ENCODE measurements at regions not wholly inside any gene's neighbourhood (a gene's known extent, or its start where the extent isn't known, plus 50 kb on each side); places are given as distances from the start of the nearest gene placed in this dataset.

DNA sequence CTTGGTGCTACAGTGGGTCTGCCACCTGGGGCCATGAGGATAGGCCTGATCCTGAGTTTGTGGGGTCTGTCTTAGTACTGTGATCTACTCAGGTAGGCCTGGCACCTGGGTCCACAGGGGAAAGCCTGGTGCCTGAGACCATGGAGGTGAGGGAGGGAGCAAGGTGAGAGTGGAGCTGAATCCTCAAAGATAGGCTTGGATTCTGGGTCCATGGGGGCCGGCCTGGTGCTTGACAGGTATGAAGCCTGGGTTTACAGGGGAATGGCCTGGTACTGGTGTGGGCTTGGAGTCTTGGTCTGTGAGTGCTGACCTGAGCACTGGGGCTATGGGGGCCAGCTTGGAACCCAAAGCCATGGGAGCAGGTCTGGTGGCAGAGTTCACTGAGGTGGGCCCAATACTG is 439.2 kb upstream of the SMARCA2 start:
- Histone ChIP-seq H3K4me2 (ENCODE audit: insufficient read depth, low read length) (no peak overlapping the region), H3K9me3 (replicated peaks; ENCODE audit: control insufficient read depth, insufficient read depth, low read length) (peaks cover 6% of the 10 kb centered on the region), H4K20me1 (replicated peaks; ENCODE audit: control insufficient read depth, extremely low read depth, insufficient read depth, low read length) (no peaks in the 10 kb centered on the region), H3K4me3 (replicated peaks in 1 of 3; ENCODE audit: insufficient read depth in 1 of 3, low read depth in 1 of 3, low read length in 3 of 3) (no peak overlapping the region), H3K27ac (ENCODE audit: insufficient read depth, low read depth, low read length) (no peak overlapping the region), H3K36me3 (ENCODE audit: control insufficient read depth in 2 of 2, extremely low read depth in 1 of 2, insufficient read depth in 2 of 2, low read length in 2 of 2) (no peaks in the 10 kb centered on the region), H2AFZ (ENCODE audit: low read depth, low read length) (no peak overlapping the region), H3K9me1 (replicated peaks; ENCODE audit: control insufficient read depth, extremely low read depth, insufficient read depth, low read length) (no peaks in the 10 kb centered on the region), H3K79me2 (ENCODE audit: control insufficient read depth, insufficient read depth, low read length) (no peaks in the 10 kb centered on the region), H3K4me1 (ENCODE audit: control insufficient read depth, extremely low read depth, insufficient read depth, low read length) (no peaks in the 10 kb centered on the region), H3K27me3 (ENCODE audit: control insufficient read depth in 2 of 2, insufficient read depth in 2 of 2, low read length in 2 of 2) (no peaks in the 10 kb centered on the region), H3K9ac (replicated peaks; ENCODE audit: extremely low read depth, insufficient read depth, low read length) (no peak overlapping the region)
- ChIA-PET POLR2A (no interaction called here), CTCF (no interaction called here)
- no peak for FAIRE-seq
- TF ChIP-seq FOS (IDR thresholded peaks at IDR 0.05; ENCODE audit: borderline replicate concordance, insufficient read depth, low read length) (no peak), POLR2A (IDR thresholded peaks at IDR 0.05; ENCODE audit: low read depth, low read length) (no peak), JUN (IDR thresholded peaks at IDR 0.05; ENCODE audit: borderline replicate concordance, insufficient read depth, insufficient read length, low read depth) (no peak), MYC (IDR thresholded peaks at IDR 0.05; ENCODE audit: low read depth, low read length) (no peak), MAX (IDR thresholded peaks at IDR 0.05; ENCODE audit: insufficient read depth, insufficient read length) (no peak), GATA2 (IDR thresholded peaks at IDR 0.05; ENCODE audit: insufficient read depth, insufficient read length, low read depth, low read length) (no peak), POLR2AphosphoS5 (IDR thresholded peaks at IDR 0.05; ENCODE audit: insufficient read depth, low read depth, low read length) (no peak)
- TF ChIP-seq, protein P1, sequence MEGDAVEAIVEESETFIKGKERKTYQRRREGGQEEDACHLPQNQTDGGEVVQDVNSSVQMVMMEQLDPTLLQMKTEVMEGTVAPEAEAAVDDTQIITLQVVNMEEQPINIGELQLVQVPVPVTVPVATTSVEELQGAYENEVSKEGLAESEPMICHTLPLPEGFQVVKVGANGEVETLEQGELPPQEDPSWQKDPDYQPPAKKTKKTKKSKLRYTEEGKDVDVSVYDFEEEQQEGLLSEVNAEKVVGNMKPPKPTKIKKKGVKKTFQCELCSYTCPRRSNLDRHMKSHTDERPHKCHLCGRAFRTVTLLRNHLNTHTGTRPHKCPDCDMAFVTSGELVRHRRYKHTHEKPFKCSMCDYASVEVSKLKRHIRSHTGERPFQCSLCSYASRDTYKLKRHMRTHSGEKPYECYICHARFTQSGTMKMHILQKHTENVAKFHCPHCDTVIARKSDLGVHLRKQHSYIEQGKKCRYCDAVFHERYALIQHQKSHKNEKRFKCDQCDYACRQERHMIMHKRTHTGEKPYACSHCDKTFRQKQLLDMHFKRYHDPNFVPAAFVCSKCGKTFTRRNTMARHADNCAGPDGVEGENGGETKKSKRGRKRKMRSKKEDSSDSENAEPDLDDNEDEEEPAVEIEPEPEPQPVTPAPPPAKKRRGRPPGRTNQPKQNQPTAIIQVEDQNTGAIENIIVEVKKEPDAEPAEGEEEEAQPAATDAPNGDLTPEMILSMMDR (IDR thresholded peaks at IDR 0.05; ENCODE audit: extremely low read depth in 1 of 2, insufficient read depth in 1 of 2, low read depth in 1 of 2, low read length in 2 of 2) = no peak
- intact Hi-C loops (cut with micrococcal nuclease) = no loop called here
- BruUV-seq (replicated peaks) = no TSS peak
- DNase-seq (ENCODE audit: low read depth, low spot score) = no peak
- dilution Hi-C loops (cut with MboI; ENCODE audit: extremely low pct_ligation_motif_present, low sequenced_read_pairs) = no loop called here

Data from endothelial cell of umbilical vein (primary cell).